PFSK-1 (cell line): ENCODE measurements at regions not wholly inside any gene's neighbourhood (a gene's known extent, or its start where the extent isn't known, plus 50 kb on each side); places are given as distances from the start of the nearest gene placed in this dataset.

Experiments used
- FOXP2 ChIP-seq: optimal IDR thresholded peaks from 2 replicates; pipeline ENCODE3; 2011; ENCODE audit warnings: borderline replicate concordance, control low read depth, inconsistent platforms; ENCODE audit not compliant: insufficient read depth; ENCODE audit errors: extremely low read length, extremely low read depth
- POLR2AphosphoS5 ChIP-seq: IDR thresholded peaks from 2 replicates; pipeline ENCODE4 v1.6.1; 2012; ENCODE audit warnings: low read depth, mild to moderate bottlenecking, control low read depth, low read length, moderate library complexity
- REST ChIP-seq, 2 experiments: IDR thresholded peaks; 2 replicates each; pipeline versions ENCODE4 v1.6.1 to v1.8.0; 2011 to 2012; ENCODE audit warnings: low read depth in 2 of 2, low read length in 2 of 2, control low read depth in 1 of 2, inconsistent platforms in 1 of 2, mild to moderate bottlenecking in 1 of 2, moderate library complexity in 1 of 2; ENCODE audit not compliant: insufficient read depth in 1 of 2
- SIN3A ChIP-seq: IDR thresholded peaks from 2 replicates; pipeline ENCODE4 v1.6.1; 2012; ENCODE audit warnings: mild to moderate bottlenecking, low read length, moderate library complexity, borderline replicate concordance; ENCODE audit not compliant: insufficient read depth
- TAF1 ChIP-seq: IDR thresholded peaks from 2 replicates; pipeline ENCODE4 v1.6.1; 2012; ENCODE audit warnings: low read length, control low read depth, borderline replicate concordance; ENCODE audit not compliant: insufficient read depth

- TF ChIP-seq FOXP2 (no peak), TAF1 (no peak), SIN3A (no peak)
Observed at GRCh38 chr12:93142881-93143280, 213.8 kb upstream of the EEA1 start.

GRCh38 chr12:93144109-93144508 is 215.0 kb upstream of the EEA1 start:
- TF ChIP-seq POLR2AphosphoS5 (no peak), SIN3A (no peak), FOXP2 (no peak), TAF1 (no peak), REST (IDR thresholded peaks at IDR 0.05; ENCODE audit: insufficient read depth in 1 of 2, low read depth in 2 of 2, low read length in 2 of 2) (no peak)

- TF ChIP-seq POLR2AphosphoS5 (no peak), FOXP2 (no peak), REST (IDR thresholded peaks at IDR 0.05; ENCODE audit: insufficient read depth in 1 of 2, low read depth in 2 of 2, low read length in 2 of 2) (no peak), TAF1 (no peak), SIN3A (no peak)
Observed at GRCh38 chr12:93145086-93145485, 216.0 kb upstream of the EEA1 start.

- TF ChIP-seq TAF1 (no peak), REST (IDR thresholded peaks at IDR 0.05; ENCODE audit: insufficient read depth in 1 of 2, low read depth in 2 of 2, low read length in 2 of 2) (no peak), FOXP2 (no peak), SIN3A (no peak), POLR2AphosphoS5 (no peak)
Observed at GRCh38 chr12:93146263-93146939, 217.3 kb upstream of the EEA1 start.

GRCh38 chr12:93146970-93147369 is 217.9 kb upstream of the EEA1 start:
- no peak for TF ChIP-seq SIN3A
- TF ChIP-seq REST (IDR thresholded peaks at IDR 0.05; ENCODE audit: insufficient read depth in 1 of 2, low read depth in 2 of 2, low read length in 2 of 2) = no peak
- TF ChIP-seq TAF1 = no peak
- no peak for TF ChIP-seq FOXP2
- no peak for TF ChIP-seq POLR2AphosphoS5
